Activated CD4-positive, alpha-beta T cell treated with anti-CD3 and anti-CD28 coated beads, Interleukin-10, Interleukin-2, amounts not matched to agents 100 ng/mL and 50 ng/mL, durations not matched to agents 16 hours and 8 hours (primary cell): ENCODE measurements at regions not wholly inside any gene's neighbourhood (a gene's known extent, or its start where the extent isn't known, plus 50 kb on each side); places are given as distances from the start of the nearest gene placed in this dataset.

Source experiments
- DNase-seq: peaks from one replicate; pipeline ENCODE4 v3.0.0-alpha.2; 2020

DNA sequence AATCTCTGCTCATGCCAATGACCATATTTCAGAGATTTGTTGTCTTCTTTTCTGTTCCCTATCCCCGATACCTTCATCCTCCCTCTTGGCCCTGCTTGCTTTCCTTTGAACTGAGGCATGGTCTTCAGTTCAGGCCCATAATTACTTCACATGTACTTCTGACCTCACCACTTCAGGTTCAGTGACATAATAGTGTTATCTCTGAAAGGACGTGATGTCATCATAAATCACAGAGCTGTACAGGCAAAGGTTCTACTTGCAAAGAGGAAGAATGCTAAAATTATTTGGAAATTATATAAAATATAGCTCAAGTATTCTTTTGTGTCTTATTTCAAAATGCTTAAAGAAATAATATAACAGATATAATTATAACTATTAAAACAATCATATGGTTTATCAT is 230.3 kb upstream of the ESRRG start:
- no peak for DNase-seq

DNA sequence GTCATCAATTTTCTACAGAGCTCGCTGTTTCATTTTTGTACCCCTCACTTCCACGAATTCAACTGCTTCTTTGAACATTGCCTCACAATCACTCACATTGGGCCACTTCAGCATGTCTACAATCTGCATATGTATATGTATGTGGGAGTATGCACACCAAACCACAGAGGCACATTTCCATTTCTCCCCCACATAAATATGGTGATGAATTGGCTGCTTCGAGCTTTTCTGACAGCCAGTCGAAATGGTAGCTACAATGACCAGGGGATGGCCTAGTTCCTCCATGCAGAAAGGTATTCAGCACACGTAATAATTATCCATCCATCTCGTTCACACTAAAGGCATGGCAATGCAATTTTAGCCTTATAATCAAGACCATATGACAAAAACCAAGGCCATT is 229.6 kb upstream of the ESRRG start:
- no peak for DNase-seq

DNA sequence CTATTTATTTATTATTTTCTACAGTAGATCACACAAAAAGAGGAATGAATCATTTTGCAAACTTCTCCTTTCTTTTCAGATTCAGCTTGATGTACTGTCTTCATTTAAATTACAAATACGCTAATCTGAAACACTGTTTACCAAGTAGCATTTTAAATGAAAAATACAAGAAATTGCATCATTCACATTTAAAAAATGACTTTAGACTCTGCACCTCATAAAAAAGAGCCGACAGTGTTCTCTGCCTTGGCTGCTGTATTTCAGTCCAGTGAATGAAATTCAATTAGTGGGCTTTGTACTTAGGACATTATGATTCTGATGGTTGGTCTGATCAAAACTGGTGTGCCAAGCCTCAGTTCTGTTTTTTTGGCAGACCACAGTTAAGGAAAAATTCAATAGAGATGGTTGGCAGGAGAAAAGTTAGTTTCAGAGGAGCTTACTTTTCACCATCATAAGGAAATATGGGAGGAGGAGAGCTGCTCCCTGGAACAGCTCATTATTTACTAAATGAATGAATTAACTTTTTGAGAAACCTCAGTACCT is 222.4 kb upstream of the ESRRG start:
- no peak for DNase-seq

DNA sequence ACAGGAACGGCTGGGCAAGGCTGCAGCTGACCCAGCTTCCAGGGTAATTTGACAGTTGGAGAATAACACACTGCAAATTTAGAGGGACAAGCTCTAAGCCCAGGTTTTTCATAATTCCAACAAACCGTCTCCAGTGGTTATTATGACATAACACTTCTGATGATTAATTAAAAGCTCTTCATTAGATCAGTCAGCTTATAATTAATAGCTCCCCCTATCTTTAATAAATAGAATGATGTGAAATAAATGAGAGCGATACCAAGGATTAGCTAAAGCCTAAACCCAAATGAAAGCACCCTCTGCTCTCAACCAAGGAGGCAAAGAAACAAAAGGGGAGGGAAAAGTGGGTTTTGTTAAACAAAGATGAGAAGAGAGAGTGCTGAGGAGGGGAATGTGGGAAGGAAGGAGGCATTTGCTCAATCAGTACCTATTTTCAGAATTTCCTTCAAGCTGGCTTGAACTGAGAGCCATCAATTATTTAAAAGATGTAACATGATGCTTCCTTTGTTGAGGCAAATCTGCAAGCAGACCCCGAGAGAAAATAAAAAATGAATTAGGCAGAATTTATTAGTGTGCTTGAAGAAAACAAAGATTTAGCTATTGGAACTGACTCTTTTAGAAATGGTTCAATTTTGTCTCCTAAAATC is 221.8 kb upstream of the ESRRG start:
- DNase-seq = no peak

DNA sequence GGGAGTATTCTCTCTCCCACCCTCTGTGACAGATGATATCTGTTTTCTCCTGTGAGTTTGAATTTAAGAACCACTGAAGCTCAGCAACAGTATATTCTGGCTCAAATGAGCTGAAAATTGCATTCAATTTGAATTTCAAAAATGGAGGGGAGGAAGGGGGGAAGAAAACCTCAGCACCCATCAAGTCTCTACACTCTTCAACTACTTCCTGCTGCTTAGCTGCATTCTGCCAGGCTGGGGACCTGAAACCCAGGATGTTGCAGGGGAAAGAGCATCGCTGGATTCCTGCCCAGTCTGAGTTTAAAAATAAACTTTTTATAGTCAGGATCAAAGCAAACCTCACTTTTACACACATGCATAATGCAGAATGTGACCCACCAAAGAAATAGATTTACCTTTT is 214.3 kb upstream of the ESRRG start:
- DNase-seq = no peak

DNA sequence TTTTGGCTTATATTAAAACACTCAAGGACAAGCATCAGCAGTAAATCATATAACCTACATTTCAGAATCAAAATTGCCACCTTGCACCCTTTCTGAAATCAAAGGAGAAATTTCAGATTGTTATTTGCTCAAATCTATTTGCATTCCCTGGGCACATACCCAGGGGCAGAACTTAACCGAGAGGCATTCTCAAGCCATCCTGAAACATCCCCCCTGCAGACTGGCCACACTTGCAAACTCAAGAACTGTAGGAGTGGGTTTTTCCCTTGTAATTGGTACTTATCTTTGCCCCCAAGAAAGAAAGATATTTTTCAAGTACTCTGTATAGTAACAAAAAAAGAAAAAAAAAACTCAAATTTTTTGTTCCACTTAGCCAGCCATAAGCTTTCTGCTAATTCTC is 213.6 kb upstream of the ESRRG start:
- DNase-seq = no peak

DNA sequence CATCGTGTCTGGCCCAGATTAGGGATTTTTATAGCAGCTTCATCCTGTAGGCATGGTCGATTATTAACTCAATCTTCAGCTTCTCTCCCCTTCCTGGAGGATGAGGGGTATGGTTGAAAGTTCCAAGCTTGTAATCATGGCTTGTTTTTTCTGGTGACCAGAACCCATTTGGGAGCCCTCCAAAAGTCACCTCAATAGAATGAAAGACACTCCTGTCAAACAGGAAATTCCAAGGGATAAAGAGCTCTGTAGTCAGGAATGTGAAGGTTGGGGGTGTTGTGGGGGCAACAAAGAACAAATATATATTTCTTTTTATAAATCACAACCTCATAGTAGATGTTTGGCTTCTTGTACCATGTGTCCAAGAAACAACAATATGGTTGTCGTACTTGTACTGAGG is 212.7 kb upstream of the ESRRG start:
- DNase-seq = no peak

DNA sequence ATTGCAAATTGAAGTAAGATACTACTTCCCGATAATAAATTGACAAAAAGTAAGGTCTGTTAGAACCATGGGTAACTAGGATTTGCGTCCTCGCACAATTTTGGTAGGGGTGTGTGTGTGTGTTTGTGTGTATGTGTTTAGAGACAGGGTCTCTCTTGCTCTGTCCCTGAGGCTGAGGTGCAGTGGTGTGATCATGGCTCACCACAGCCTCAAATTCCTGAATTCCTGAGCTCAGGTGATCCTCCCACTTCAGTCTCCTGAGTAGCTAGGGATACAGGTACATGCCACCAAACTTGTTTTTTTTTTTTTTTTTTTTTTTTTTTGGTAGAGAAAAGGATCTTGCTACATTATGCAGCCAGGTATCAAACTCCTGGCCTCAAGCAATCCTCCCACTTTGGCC is 209.2 kb upstream of the ESRRG start:
- no peak for DNase-seq

DNA sequence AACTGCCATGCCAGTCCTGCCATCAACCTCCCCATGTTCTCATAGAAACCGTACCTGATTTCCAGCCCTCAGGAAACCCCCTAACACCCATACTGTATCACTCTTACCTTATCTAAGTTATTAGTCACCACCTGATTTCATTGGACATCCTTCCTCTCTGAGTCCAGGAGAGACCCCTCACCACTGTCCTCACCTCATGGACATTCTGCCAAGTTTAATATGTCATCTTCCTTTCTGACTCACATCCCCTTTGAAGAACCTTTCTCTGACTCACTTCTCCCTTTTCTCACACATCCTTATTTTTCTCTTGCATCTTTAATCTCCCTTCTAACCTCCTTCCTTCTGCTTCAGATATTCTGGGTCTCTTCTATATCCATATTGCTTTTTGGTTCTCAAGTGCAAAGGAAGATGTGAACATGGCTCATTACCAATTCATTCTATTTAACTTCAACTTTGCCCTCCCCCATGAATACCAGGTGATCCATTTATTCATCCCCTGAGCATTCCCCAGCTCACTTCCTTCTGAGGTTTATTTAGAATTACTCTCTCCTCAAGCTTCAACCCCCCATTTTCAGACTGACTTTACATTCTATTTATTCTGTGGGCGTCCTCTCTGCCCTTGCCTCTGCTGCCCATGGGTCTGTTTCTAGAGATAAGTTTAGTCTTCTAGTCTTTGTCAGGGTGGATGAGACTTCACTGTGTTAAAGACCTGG is 206.8 kb upstream of the ESRRG start:
- DNase-seq = no peak

DNA sequence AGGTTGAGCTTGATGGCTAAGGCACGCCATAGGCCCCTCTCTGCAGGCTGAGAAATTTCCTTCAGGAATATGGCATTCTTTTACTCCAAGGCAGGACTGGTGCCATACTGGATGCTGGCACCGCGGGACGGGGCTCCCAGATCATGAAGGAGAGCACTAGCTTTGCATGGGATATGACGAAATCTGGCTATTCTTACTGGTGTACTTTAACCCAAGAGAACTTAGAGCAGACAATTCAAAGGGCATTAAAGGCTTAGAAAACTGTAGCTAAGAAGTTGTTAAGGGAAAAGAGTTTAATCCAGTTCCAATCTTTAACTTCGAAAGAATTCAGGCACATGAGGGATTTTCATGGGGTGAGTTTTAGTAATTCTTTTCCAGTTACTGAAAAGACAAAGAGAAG is 204.4 kb upstream of the ESRRG start:
- no peak for DNase-seq

DNA sequence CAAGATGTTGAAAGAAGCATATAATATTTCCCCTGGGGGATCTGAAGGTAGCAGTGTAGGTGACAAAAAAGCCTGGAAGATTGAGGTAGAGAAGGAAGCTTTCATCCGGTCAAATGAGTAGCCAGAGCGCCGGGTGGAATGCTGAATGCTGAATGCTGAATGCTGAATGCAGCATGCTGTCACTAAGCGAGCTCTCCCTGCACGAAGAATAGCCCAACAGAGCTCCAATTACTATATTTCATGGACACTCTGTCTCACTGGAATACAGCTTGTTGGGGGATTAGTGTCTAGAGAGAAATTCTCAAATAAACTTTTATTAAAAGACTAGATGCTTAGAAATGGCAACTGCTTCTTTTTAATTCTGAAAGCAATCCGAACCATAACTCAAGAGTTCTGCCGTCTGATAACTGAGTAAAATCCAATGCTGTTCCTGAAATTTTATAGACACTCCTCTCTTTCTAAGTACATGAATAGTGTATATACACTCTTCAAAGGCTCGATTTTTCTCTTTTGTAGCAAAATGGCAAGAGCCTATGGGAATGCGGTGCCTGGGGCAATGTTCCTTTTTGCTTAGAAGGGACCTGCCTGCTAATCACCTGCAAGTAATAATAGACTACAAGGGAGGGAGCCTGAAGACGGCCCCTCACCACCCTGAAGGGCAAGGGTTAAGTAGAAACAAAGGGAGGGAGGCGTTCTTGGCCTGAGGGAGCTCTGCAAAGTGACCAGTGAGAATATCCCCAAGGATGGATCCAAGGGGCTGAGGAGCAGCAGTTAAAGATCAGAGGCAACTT is 203.7 kb upstream of the ESRRG start:
- DNase-seq = no peak

DNA sequence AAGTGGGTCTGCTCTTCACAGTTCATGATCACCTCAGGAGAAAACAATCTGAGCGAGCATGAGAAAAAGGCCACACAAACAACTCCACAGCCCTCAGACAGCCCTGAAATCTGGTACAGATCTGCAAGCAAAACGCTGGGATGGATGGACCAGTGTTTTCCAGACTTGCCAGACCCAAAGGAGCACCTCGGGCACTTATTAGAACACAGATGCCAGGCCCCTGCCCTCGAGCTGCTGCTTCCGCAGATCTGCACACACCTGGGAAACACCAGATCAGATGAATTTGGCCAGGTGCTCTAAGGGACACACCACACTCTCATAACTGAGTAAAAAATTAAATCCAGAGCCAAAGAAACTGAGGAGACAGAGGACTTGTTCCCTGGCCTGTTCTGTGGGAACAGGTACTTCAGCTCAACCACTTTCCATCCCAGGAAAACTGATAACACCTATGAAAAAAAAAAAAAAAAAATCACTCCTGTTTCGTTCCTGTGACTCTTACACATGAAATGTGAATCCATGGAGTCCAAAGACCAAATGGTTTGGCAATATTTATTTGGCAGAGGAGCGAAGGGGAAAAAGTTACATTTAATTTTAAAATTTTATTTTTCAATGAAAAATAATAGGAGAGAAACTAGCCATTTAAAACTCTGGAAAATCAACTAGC is 202.9 kb upstream of the ESRRG start:
- DNase-seq = no peak

DNA sequence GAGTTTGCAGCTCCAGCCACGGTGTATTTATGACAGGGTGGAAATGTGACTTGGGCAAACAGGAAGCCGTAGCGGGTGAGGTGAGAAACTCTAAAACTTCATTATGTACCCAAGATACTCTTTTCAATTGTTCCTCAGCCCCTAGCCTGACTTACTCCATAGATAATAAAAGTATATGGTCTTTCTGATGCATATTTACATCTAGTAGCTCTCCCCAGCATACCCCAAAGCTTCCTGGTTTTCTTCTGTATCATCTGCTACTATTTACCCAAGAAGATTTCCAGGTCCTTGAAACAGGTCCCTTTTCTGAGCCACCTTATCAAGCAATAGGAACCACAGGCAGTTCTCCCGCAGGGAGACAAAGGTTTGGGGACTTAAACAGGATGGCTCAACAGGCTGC is 201.5 kb upstream of the ESRRG start:
- DNase-seq = no peak

DNA sequence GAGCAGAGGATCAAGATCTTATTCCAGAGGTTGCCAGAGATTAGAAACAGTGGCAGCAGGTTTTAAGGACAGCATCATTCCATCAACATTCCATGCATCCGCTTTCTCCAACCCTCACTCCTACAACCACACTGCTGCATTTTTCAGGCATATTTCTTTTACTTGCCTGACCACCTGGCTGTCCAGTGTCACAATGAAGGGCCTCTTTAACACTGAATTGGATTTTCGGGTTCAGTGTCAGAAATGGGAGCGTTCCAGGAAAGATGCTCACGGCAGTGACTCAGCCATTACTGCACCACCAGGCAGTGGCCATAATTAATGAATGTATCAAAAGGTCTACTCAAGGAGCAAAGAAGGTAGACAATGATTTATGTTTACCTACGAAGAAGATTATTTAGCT is 200.4 kb upstream of the ESRRG start:
- no peak for DNase-seq

DNA sequence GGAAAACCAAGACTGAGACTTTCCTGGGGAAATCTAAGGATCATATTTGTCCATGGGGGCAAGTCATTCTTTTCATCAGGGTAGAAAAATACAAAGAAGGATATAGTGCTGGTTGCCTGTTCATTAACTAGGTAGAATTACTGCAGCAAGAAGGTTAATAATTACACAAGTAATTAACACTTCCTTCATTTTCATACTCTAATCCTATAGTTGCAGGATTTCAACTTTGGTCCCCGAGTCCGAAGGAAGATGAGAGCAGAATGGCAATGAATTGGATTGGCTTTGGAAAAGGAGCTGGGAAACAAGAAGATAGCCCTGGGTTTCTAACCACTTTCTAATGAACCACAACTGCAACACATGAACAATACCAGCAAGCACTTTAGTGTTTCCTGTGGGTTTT is 199.2 kb upstream of the ESRRG start:
- DNase-seq = no peak

DNA sequence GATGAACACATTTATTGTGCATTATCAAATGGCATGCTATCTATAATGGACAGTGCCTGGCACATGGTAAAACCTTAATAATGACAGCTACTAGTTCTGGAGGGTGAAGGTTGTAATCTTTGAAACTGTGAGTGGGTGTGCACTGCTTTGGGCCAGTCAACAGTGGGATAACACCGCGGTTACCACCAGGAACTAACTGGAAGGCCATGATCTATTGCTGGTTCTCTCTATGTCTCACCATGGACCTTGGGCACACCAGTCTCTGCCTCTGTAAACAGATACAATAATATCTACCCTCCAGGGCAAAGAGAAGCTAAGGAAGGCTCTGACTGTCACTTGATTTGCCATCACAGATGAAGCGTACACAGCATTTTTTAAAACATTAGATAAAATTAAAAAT is 198.6 kb upstream of the ESRRG start:
- DNase-seq = no peak

DNA sequence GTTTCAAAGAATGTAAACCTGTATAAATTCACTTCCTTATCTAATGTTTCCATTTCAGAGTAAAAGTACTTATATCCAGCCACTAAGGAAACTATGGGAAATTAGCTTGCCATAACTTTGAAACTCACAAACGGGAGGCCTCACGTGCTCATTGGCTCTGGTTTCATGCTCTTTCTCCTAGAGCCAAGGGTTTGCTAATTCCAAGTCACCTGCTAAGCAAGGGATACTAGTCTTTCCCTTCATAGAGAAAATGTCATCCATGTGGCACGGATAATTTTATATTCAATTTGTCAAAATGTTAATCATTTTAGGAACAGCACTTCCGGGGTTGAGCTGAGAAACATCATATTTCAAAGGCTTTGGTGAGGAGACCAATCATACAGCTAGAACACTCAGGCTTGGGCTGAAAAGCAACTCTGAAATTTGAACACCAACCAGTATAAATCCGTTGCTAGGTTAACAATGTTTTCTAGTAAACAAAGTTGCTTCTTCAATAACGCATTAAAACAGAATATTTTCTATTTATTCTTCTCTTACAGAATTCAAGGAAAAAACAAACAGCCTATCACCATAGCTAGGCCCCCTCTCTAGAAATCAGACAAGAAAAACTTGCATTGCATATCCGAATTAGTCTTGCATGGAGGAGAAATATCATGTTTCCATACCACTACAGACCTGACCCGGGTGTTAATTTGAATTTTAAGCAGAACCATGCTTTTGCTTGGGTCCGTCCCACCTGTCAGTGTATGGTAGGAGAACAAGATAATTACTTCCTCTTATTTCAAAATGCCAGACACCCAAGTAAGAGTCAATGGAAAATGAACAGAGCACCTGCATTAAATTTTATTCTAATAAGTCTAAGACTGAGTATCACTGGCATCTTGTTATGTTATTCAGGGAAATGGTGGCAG is 196.1 kb upstream of the ESRRG start:
- DNase-seq = no peak

DNA sequence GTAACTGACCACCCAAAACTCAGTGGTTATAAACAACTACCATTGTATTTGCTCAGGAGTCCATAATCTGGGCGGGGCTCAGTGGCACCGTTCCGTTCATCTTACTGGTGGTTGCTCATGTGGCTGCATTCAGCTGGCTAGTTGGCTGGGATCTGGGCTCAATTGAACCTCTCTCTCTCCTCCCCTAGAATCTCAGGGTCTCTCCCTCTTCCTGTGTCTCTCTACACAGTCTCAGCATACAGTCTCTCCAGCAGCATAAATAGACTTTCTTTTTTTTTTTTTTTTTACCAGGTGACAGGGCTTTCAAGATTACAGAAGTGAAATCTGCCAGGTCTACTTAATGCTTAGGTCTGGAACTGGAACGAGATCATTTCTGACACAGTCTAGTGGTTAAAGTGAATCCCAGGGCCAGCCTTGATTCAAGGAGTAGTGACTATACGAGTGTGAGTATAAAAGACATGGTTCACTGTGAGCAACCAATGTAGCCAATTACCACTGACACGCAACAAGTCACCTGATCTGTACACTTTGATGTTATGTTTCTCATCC is 193.7 kb upstream of the ESRRG start:
- no peak for DNase-seq

DNA sequence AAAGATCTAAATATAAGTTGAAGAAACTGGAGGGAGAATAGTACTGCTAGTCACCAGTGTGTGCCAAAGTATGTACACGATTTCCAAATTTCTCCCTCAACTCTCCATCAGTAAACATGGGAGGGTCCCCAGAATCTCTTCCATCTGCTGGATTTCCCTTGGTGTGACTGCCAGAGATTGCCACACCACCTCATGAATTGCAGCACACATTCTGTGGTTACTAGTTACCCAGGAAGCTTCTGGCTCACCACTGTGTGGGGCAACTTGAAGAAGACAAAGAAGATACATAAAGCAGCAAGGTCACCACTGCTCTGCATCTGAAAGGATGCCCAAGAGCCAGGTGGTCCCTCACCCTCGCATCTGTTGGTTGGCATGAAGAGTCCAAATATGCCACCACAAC is 191.7 kb upstream of the ESRRG start:
- DNase-seq = no peak

DNA sequence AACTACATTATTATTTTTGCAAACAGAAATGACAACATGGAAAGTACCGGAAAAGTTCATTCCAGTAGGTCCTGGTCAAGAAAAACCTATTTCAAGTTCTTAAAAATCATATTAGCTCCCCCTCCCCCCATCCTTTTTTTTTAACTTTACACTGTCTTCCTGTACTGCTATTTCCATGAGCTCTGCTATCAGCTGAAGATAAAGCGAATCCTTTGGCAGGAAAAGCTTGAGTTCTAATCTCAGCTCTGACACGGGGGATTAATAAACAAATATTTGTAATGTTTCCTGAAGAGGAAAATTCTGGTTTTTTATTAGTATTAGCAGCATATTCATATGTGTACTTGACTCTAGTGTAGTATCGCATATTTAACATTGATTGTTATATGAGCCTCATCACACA is 190.7 kb upstream of the ESRRG start:
- DNase-seq = no peak

DNA sequence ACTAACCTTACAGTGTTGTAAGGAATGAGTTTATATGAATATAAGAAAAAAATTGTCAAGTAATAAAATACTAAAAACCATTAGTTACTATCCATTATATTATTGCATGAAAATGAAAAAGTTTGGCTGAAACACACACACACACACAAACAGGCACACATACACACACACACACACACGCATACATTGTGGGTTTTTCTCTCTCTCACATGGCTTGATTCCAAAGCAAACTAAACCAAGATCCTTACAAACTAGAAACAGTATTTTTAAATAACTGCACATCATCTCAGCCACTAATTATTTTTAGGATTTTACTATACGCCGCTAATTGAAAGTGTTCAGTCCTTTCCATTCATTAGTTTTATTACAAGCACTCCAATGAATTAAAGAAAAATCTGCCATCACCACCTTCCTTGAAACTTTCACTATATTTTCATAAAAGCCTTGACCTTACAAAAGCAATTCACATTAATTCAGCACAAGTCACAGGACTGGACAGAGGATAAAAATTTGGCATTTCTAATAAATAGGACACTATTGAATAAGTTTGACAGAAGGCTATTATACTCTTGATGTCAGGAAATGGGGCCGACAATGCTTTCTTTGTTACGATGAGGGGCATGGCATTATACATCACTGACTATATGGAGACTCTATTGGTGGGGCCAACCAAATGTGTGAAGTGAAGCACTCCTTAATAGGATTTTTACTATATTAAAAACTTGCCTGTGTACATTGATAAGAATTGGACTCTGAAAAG is 187.0 kb upstream of the ESRRG start:
- DNase-seq = no peak
